Jurkat, Clone E6-1 (cell line): ENCODE measurements at regions not wholly inside any gene's neighbourhood (a gene's known extent, or its start where the extent isn't known, plus 50 kb on each side); places are given as distances from the start of the nearest gene placed in this dataset.
"Not testable (repeated sequence)": the region's sequence is repeated elsewhere in the genome, so short reads cannot be mapped to it uniquely, and the experiment has no call there.

Source experiments
- DNase-seq: peaks from one replicate; pipeline ENCODE4 v3.0.0-alpha.2; 2011; ENCODE audit warnings: low read depth, low spot score
- H3K4me3 ChIP-seq: 2 replicates; pipeline ENCODE4 v1.5.1; 2011; ENCODE audit warnings: mild to moderate bottlenecking, low read length, control low read depth, moderate library complexity

GRCh38 chr10:23910291-23910690, 298.6 kb upstream of the KIAA1217 start:
- no peak overlapping the region for H3K4me3 ChIP-seq
- DNase-seq: no peak

- no peak for DNase-seq
- no peak overlapping the region for H3K4me3 ChIP-seq
Observed at GRCh38 chr10:23912884-23913404, 296.0 kb upstream of the KIAA1217 start.

- no peak for DNase-seq
- no peak overlapping the region for H3K4me3 ChIP-seq
Observed at GRCh38 chr10:23914641-23915040, 294.3 kb upstream of the KIAA1217 start.

- no peak for DNase-seq
Observed at GRCh38 chr10:23917251-23917840, 291.6 kb upstream of the KIAA1217 start.

GRCh38 chr10:23918090-23918723, 290.7 kb upstream of the KIAA1217 start:
- no peak for DNase-seq

More at GRCh38 chr10:23917251-23917840, 291.6 kb upstream of the KIAA1217 start:
- H3K4me3 ChIP-seq: no peak overlapping the region

GRCh38 chr10:23918839-23919238, 290.1 kb upstream of the KIAA1217 start:
- no peak for DNase-seq
- no peak overlapping the region for H3K4me3 ChIP-seq

More at GRCh38 chr10:23918090-23918723, 290.7 kb upstream of the KIAA1217 start:
- H3K4me3 ChIP-seq: no peak overlapping the region

GRCh38 chr10:23927576-23928325, 281.2 kb upstream of the KIAA1217 start:
- no peak for DNase-seq
- no peak overlapping the region for H3K4me3 ChIP-seq

GRCh38 chr10:23934023-23934422, 274.9 kb upstream of the KIAA1217 start:
- not testable (repeated sequence) for DNase-seq

GRCh38 chr10:23945845-23946244, 263.1 kb upstream of the KIAA1217 start:
- no peak overlapping the region for H3K4me3 ChIP-seq
- DNase-seq: no peak

More at GRCh38 chr10:23934023-23934422, 274.9 kb upstream of the KIAA1217 start:
- not testable (repeated sequence) for H3K4me3 ChIP-seq

GRCh38 chr10:23951841-23952240, 257.1 kb upstream of the KIAA1217 start:
- no peak overlapping the region for H3K4me3 ChIP-seq
- no peak for DNase-seq

- no peak for DNase-seq
- H3K4me3 ChIP-seq: no peak overlapping the region
Observed at GRCh38 chr10:23955456-23956225, 253.3 kb upstream of the KIAA1217 start.

- no peak overlapping the region for H3K4me3 ChIP-seq
- DNase-seq: no peak
Observed at GRCh38 chr10:23965123-23965522, 243.8 kb upstream of the KIAA1217 start.

GRCh38 chr10:23965880-23966279, 243.1 kb upstream of the KIAA1217 start:
- no peak for DNase-seq
- H3K4me3 ChIP-seq: no peak overlapping the region

GRCh38 chr10:23966504-23967051, 242.4 kb upstream of the KIAA1217 start:
- H3K4me3 ChIP-seq: no peak overlapping the region

GRCh38 chr10:23968301-23968700, 240.6 kb upstream of the KIAA1217 start:
- no peak overlapping the region for H3K4me3 ChIP-seq
- peak; percentile 28 for DNase-seq

More at GRCh38 chr10:23966504-23967051, 242.4 kb upstream of the KIAA1217 start:
- no peak for DNase-seq

- DNase-seq: no peak
- no peak overlapping the region for H3K4me3 ChIP-seq
Observed at GRCh38 chr10:23974746-23975272, 234.1 kb upstream of the KIAA1217 start.

GRCh38 chr10:23975431-23975830, 233.5 kb upstream of the KIAA1217 start:
- DNase-seq: no peak
- no peak overlapping the region for H3K4me3 ChIP-seq

GRCh38 chr10:23976275-23976674, 232.7 kb upstream of the KIAA1217 start:
- DNase-seq: no peak
- no peak overlapping the region for H3K4me3 ChIP-seq

GRCh38 chr10:23978317-23978716, 230.6 kb upstream of the KIAA1217 start:
- DNase-seq: no peak
- no peak overlapping the region for H3K4me3 ChIP-seq
